RWPE2 (cell line): ENCODE measurements at regions not wholly inside any gene's neighbourhood (a gene's known extent, or its start where the extent isn't known, plus 50 kb on each side); places are given as distances from the start of the nearest gene placed in this dataset.

Experiments used
- ATAC-seq: fragments of 200-7000 bp; cut with Tn5 transposase; 3 replicates; pipeline ENCODE4 v1.9.1; 2021; ENCODE audit warnings: low read depth
- DNase-seq: peaks from one replicate; pipeline ENCODE4 v3.0.0-alpha.2; 2020; ENCODE audit warnings: low spot score
- H3K27ac ChIP-seq: fragments of 450-650 bp; 2 replicates; pipeline ENCODE4 v1.5.1; 2017; ENCODE audit warnings: mild to moderate bottlenecking; ENCODE audit not compliant: poor library complexity, severe bottlenecking
- H3K27me3 ChIP-seq: fragments of 250-450 bp; sonication (Bioruptor Pico); 2 replicates; pipeline ENCODE4 v1.5.1; 2021; ENCODE audit warnings: mild to moderate bottlenecking, moderate library complexity; ENCODE audit not compliant: insufficient read depth, poor library complexity, severe bottlenecking
- H3K36me3 ChIP-seq: fragments of 250-450 bp; sonication (Bioruptor Pico); 2 replicates; pipeline ENCODE4 v1.5.1; 2020; ENCODE audit warnings: low read depth, mild to moderate bottlenecking, moderate library complexity
- H3K4me1 ChIP-seq: fragments of 250-450 bp; sonication (Bioruptor Pico); 2 replicates; pipeline ENCODE4 v1.5.1; 2021; ENCODE audit warnings: mild to moderate bottlenecking, moderate library complexity; ENCODE audit not compliant: insufficient read depth, poor library complexity, severe bottlenecking
- H3K4me3 ChIP-seq: fragments of 250-450 bp; sonication (Bioruptor Pico); 2 replicates; pipeline ENCODE4 v1.5.1; 2021; ENCODE audit warnings: mild to moderate bottlenecking, moderate library complexity; ENCODE audit not compliant: severe bottlenecking
- H3K9me3 ChIP-seq: fragments of 250-450 bp; sonication (Bioruptor Pico); 2 replicates; pipeline ENCODE4 v1.5.1; 2021; ENCODE audit warnings: mild to moderate bottlenecking, moderate library complexity; ENCODE audit not compliant: severe bottlenecking
- CTCF ChIP-seq: fragments of 450-650 bp; IDR thresholded peaks from one replicate; pipeline ENCODE4 v1.5.1; 2017; ENCODE audit warnings: mild to moderate bottlenecking, moderate library complexity; ENCODE audit not compliant: poor library complexity, severe bottlenecking

- no peak for ATAC-seq
- no peak for TF ChIP-seq CTCF
- no peaks in the 10 kb centered on the region for H3K9me3 ChIP-seq
Measured at GRCh38 chr4:59968796-59969195, 1231.3 kb upstream of the ADGRL3 start.

GRCh38 chr4:59969909-59970308 lies 1230.2 kb upstream of the ADGRL3 start:
- DNase-seq (no peak), ATAC-seq (no peak)
- Histone ChIP-seq H3K27ac (no peak overlapping the region), H3K36me3 (no peaks in the 10 kb centered on the region), H3K4me1 (no peaks in the 10 kb centered on the region), H3K9me3 (no peaks in the 10 kb centered on the region), H3K27me3 (no peaks in the 10 kb centered on the region), H3K4me3 (no peak overlapping the region)
- TF ChIP-seq CTCF, result no peak

More at GRCh38 chr4:59968796-59969195, 1231.3 kb upstream of the ADGRL3 start:
- no peaks in the 10 kb centered on the region for H3K4me1 ChIP-seq
- no peak for DNase-seq
- H3K27ac ChIP-seq, result no peak overlapping the region
- H3K4me3 ChIP-seq, result no peak overlapping the region
- no peaks in the 10 kb centered on the region for H3K27me3 ChIP-seq
- H3K36me3 ChIP-seq, result no peaks in the 10 kb centered on the region

- Histone ChIP-seq H3K27me3 (no peaks in the 10 kb centered on the region), H3K9me3 (no peaks in the 10 kb centered on the region), H3K4me1 (no peaks in the 10 kb centered on the region), H3K4me3 (no peak overlapping the region), H3K27ac (no peak overlapping the region), H3K36me3 (no peaks in the 10 kb centered on the region)
- ATAC-seq, result no peak
- DNase-seq, result no peak
- no peak for TF ChIP-seq CTCF
Measured at GRCh38 chr4:59971952-59972351, 1228.2 kb upstream of the ADGRL3 start.

GRCh38 chr4:59973492-59973891 lies 1226.6 kb upstream of the ADGRL3 start:
- no peak for TF ChIP-seq CTCF
- ATAC-seq (no peak), DNase-seq (no peak)

GRCh38 chr4:59979061-59979460 lies 1221.1 kb upstream of the ADGRL3 start:
- Histone ChIP-seq H3K4me3 (no peak overlapping the region), H3K9me3 (no peaks in the 10 kb centered on the region), H3K27ac (no peak overlapping the region), H3K36me3 (no peaks in the 10 kb centered on the region), H3K4me1 (no peaks in the 10 kb centered on the region), H3K27me3 (no peaks in the 10 kb centered on the region)
- ATAC-seq (no peak), DNase-seq (no peak)
- no peak for TF ChIP-seq CTCF

More at GRCh38 chr4:59973492-59973891, 1226.6 kb upstream of the ADGRL3 start:
- Histone ChIP-seq H3K27me3 (no peaks in the 10 kb centered on the region), H3K27ac (no peak overlapping the region), H3K9me3 (no peaks in the 10 kb centered on the region), H3K4me1 (no peaks in the 10 kb centered on the region), H3K36me3 (no peaks in the 10 kb centered on the region), H3K4me3 (no peak overlapping the region)
